HUES6 (cell line): ENCODE measurements at regions not wholly inside any gene's neighbourhood (a gene's known extent, or its start where the extent isn't known, plus 50 kb on each side); places are given as distances from the start of the nearest gene placed in this dataset.
"Not testable (repeated sequence)": the region's sequence is repeated elsewhere in the genome, so short reads cannot be mapped to it uniquely, and the experiment has no call there.

ENCODE experiments used
- H3K27ac ChIP-seq: 2 replicates; pipeline ENCODE4 v1.7.0; 2013; ENCODE audit warnings: low read depth, mild to moderate bottlenecking, low read length, inconsistent platforms
- H3K27me3 ChIP-seq: 2 replicates; pipeline ENCODE4 v1.6.1; 2013; ENCODE audit warnings: low read length; ENCODE audit not compliant: control insufficient read depth, insufficient read depth
- H3K36me3 ChIP-seq: 2 replicates; pipeline ENCODE4 v1.6.1; 2013; ENCODE audit warnings: low read length; ENCODE audit not compliant: control insufficient read depth, insufficient read depth
- H3K4me1 ChIP-seq: 2 replicates; pipeline ENCODE4 v1.6.1; 2013; ENCODE audit warnings: low read length; ENCODE audit not compliant: control insufficient read depth, insufficient read depth
- H3K4me3 ChIP-seq: 2 replicates; pipeline ENCODE4 v1.5.1; 2013; ENCODE audit warnings: low read depth, low read length
- H3K9ac ChIP-seq: one replicate; pipeline ENCODE4 v1.6.1; 2013; ENCODE audit warnings: mild to moderate bottlenecking, low read length
- H3K9me3 ChIP-seq: 2 replicates; pipeline ENCODE4 v1.6.1; 2013; ENCODE audit warnings: low read depth, low read length; ENCODE audit not compliant: control insufficient read depth, insufficient read depth

DNA sequence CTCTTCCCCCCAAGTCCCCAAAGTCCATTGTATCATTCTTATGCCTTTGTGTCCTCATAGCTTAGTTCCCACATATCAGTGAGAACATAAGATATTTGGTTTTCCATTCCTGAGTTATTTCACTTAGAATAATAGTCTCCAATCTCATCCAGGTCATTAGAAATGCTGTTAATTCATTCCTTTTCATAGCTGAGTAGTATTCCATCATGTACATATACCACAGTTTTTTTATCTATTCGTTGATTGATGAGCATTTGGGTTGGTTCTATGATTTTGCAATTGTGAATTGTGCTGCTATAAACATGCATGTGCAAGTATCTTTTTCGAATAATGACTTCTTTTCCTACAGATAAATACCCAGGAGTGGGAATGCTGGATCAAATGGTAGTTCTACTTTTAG, 359.6 kb downstream of the ADAMTS20 start:
- not testable (repeated sequence) for H3K4me3 ChIP-seq, H3K27ac ChIP-seq, H3K4me1 ChIP-seq, H3K9ac ChIP-seq, H3K36me3 ChIP-seq, H3K27me3 ChIP-seq, H3K9me3 ChIP-seq

DNA sequence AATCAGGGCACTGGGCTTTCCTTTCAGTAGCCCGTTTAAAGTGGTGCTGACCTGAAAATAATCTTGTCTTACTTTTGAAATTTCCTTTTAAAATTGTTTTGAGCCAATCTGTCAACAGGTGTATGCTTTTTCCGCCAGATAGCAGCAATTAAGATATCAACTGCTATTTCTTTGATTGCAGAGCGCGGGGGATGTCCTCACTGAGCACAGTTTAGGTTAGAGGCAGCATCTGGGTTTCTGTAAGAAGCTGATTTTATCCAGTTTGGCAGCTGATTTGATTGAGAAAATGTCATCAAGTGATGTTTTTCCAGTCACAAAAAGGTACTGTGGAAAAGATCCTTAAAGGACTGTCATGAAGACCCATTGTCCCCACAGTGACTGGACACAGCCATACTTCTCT, 371.8 kb downstream of the ADAMTS20 start:
- H3K4me3 ChIP-seq = no peak overlapping the region
- H3K4me1 ChIP-seq = no peaks in the 10 kb centered on the region
- H3K36me3 ChIP-seq = no peaks in the 10 kb centered on the region
- no peak overlapping the region for H3K9ac ChIP-seq
- peaks cover 25% of the 10 kb centered on the region for H3K9me3 ChIP-seq
- H3K27ac ChIP-seq = no peak overlapping the region
- H3K27me3 ChIP-seq = no peaks in the 10 kb centered on the region

DNA sequence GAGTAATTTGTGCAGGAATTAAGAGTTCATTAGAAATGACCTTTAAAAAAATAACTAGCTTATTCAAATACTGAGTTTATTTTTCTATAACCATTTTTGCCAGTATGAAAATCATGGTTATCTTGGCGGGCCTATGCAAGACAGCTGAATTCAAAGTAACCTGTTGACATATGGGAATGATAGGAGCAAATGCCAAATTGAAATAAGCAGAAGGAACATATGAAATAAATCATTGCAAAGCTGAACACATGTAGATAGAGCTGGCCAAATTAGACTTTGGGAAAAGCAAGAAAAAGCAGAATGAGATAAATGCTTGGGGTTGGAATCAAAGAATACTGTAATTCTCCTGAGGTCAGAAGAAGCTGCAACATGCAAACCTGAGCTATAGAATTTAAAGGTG, 372.5 kb downstream of the ADAMTS20 start:
- Histone ChIP-seq H3K27ac (no peak overlapping the region), H3K27me3 (no peaks in the 10 kb centered on the region), H3K4me3 (no peak overlapping the region)

DNA sequence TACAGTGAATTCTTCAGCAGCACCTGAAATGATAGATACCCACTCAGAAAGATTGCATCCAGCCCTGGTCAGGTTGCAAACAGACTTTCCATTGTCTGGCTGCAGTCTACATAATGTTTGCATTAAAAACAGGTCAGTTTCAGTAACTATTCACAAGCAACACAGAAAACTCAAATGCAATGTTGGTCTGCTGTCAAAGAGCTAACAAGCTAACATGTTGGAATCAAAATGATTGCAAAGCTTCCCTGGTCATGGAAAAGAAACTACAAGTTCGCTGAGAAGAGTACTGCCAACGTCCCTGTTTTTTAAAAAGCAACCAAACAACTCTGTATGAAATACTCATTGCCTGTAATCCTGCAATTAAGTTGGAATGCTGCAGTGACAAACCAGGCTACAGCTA, 374.7 kb downstream of the ADAMTS20 start:
- Histone ChIP-seq H3K4me3 (no peak overlapping the region), H3K9me3 (peaks cover 13% of the 10 kb centered on the region), H3K27ac (no peak overlapping the region), H3K4me1 (no peaks in the 10 kb centered on the region), H3K27me3 (no peaks in the 10 kb centered on the region), H3K36me3 (no peaks in the 10 kb centered on the region), H3K9ac (no peak overlapping the region)

More for the DNA sequence above, 372.5 kb downstream of the ADAMTS20 start:
- no peaks in the 10 kb centered on the region for H3K36me3 ChIP-seq
- no peak overlapping the region for H3K9ac ChIP-seq
- H3K9me3 ChIP-seq = peaks cover 25% of the 10 kb centered on the region
- no peaks in the 10 kb centered on the region for H3K4me1 ChIP-seq

DNA sequence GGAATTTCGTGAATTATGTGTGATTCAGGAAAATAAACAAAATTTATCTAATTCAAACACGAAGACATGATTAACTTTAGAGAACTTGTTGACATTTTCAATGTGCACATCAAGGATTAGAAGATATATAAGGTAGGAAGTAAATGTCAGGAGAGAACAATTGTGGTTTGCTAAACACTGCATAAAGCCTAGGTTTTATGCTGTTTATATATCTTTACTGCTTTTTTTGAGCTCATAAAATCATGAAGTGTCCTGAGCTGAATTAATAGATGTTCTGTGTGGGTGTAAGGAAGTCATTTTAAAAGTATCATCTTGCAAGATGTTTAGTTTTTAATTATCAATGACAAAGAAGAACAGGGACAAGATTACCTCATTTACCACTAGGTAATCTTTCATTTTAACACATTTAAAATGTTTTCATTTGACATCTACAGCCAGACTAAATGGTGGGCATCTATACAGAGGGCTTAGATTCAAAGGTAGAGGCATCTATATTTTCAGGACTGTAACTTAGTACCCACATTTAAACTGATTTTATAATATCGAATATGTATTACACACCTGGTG, 382.8 kb downstream of the ADAMTS20 start:
- H3K27ac ChIP-seq = no peak overlapping the region
- no peak overlapping the region for H3K4me3 ChIP-seq
- no peaks in the 10 kb centered on the region for H3K9me3 ChIP-seq
- no peaks in the 10 kb centered on the region for H3K27me3 ChIP-seq
- H3K9ac ChIP-seq = no peak overlapping the region
- no peaks in the 10 kb centered on the region for H3K4me1 ChIP-seq
- no peaks in the 10 kb centered on the region for H3K36me3 ChIP-seq

DNA sequence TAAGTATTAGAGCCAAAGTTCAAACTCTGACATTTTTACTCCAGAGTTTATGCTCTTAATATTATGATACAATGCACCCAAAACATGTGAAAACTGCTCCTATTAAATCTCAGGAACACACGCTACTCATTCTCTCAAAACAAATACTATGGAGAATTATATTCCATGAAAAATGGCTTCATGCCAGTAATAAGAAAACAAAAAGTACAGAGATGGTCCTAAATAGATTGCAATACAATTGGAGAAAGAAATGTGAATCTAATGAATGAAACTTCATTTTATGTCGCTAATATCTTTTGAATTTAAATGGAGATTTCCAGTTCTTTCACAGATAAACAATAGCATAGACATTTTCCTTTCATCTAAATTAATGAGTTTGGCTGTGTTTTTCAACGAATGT, 384.3 kb downstream of the ADAMTS20 start:
- Histone ChIP-seq H3K4me1 (no peaks in the 10 kb centered on the region), H3K27ac (no peak overlapping the region), H3K9me3 (no peaks in the 10 kb centered on the region), H3K27me3 (no peaks in the 10 kb centered on the region), H3K4me3 (no peak overlapping the region), H3K9ac (no peak overlapping the region), H3K36me3 (no peaks in the 10 kb centered on the region)

DNA sequence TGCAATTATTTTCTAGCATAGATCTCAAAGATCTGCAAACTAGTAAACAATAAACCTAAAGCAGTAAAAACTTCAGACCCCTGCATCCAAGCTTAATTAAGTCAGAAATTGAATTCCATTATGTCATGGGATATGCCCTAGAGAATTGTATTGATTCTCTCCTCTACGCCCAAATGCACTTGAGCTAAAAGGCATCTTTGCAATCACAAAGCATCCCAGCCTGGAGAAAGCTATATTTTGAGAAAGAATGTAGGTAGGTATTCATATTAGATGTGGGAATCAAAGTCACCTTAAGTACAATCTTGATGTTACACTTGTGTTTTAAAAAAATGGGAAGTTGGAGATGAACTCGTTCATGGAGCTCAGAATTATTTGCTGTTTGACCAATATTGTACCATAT, 386.7 kb downstream of the ADAMTS20 start:
- Histone ChIP-seq H3K36me3 (no peaks in the 10 kb centered on the region), H3K4me3 (no peak overlapping the region), H3K27ac (no peak overlapping the region), H3K27me3 (no peaks in the 10 kb centered on the region), H3K9me3 (no peaks in the 10 kb centered on the region), H3K4me1 (no peaks in the 10 kb centered on the region), H3K9ac (no peak overlapping the region)

DNA sequence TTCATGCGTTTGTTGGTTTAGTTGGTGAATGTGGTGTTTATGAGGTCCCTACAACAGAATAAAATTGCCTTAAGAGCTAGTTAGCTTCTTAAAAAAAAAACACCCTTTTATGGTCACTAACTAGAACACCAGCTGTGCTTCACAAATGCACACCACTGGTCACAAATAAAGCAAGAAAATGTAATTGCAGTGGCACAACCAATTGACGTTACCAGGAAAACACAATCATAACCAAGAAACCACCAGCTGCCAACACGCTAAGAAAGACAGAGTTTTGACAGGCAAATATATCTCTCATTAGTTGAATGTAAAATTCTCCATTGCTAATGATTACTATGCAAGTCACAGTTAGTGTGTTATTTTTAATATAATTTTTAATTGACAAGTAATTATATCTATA, 389.9 kb downstream of the ADAMTS20 start:
- H3K4me3 ChIP-seq = no peak overlapping the region
- H3K9ac ChIP-seq = no peak overlapping the region
- no peaks in the 10 kb centered on the region for H3K36me3 ChIP-seq
- no peaks in the 10 kb centered on the region for H3K4me1 ChIP-seq
- no peaks in the 10 kb centered on the region for H3K27me3 ChIP-seq
- no peaks in the 10 kb centered on the region for H3K9me3 ChIP-seq
- no peak overlapping the region for H3K27ac ChIP-seq

DNA sequence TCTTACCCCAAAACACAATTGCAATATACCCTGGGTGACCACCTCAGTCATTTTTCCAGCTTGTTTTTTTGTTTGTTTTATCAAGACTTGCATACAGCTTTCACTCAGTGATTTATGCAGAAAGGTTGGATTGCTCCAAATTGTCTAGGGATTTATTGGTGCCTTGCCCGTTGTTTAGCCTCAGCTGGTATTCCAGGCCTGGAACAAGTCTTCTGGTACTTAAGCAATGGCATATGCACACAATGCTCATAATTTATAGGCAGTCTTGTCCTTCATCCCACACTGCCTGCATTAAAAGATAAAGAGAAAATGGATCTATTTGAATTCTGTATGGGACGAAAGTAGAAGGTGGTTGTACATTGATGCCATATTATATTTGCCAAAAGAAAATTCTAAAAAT, 392.5 kb downstream of the ADAMTS20 start:
- Histone ChIP-seq H3K4me1 (peaks cover 4% of the 10 kb centered on the region; the same call in 1 of the 2 replicates), H3K9ac (no peak overlapping the region), H3K4me3 (no peak overlapping the region), H3K27ac (no peak overlapping the region), H3K36me3 (no peaks in the 10 kb centered on the region), H3K9me3 (no peaks in the 10 kb centered on the region), H3K27me3 (no peaks in the 10 kb centered on the region)

DNA sequence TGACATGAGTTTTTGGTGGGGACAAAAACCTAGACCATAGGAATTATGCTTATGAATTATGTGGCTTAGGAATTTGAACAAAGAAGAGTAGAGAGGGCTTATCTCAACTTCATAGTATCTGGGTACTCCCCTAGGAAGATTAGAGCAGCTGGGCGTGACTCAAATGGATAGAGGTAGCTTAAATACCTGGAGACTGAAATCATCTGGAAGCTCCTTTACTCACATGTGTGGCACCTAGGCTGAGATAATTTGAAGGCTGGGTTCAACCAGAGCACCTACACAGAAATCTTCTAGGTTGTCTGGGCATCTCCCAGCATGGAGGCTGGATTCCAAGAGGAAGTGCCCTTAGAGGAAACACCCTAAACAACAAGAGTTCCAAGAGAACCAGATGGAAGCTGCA, 393.9 kb downstream of the ADAMTS20 start:
- Histone ChIP-seq H3K4me3 (no peak overlapping the region), H3K9ac (no peak overlapping the region), H3K36me3 (no peaks in the 10 kb centered on the region), H3K27ac (no peak overlapping the region), H3K4me1 (peaks cover 8% of the 10 kb centered on the region; the same call in 1 of the 2 replicates), H3K9me3 (no peaks in the 10 kb centered on the region), H3K27me3 (no peaks in the 10 kb centered on the region)

DNA sequence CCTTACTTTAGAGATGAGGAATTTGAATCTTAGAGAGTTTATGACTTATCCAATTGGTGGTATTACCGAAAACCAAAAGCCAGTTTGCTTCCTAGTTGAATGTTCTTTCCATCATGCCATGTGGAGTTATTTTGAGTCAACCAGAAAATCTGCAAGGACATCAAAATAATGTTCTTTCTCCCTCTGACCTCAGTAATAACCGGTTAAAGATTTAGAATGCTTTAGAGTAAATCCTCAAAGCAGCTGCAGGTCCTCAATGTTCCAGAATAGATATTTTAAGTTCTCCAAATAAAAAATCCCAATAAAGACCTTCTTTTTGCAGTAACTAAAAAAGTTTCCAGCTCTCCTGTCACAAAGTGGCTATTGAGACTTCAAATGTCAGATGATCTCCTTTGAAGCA, 396.6 kb downstream of the ADAMTS20 start:
- Histone ChIP-seq H3K4me3 (no peak overlapping the region), H3K9ac (no peak overlapping the region), H3K36me3 (no peaks in the 10 kb centered on the region), H3K4me1 (peaks cover 8% of the 10 kb centered on the region; the same call in 1 of the 2 replicates), H3K27ac (no peak overlapping the region), H3K9me3 (no peaks in the 10 kb centered on the region), H3K27me3 (no peaks in the 10 kb centered on the region)
